H1 (cell line): ENCODE measurements at regions not wholly inside any gene's neighbourhood (a gene's known extent, or its start where the extent isn't known, plus 50 kb on each side); places are given as distances from the start of the nearest gene placed in this dataset.

Source experiments
- CTCF ChIP-seq, 3 experiments: IDR thresholded peaks; 1 replicate in 2 of 3; 2 replicates in 1 of 3; pipeline versions ENCODE4 v1.5.1 to v1.6.1; 2011; ENCODE audit warnings: low read length in 3 of 3, mild to moderate bottlenecking in 3 of 3, inconsistent platforms in 2 of 3, low read depth in 1 of 3, moderate library complexity in 1 of 3; ENCODE audit not compliant: insufficient read depth in 1 of 3; ENCODE audit errors: control extremely low read depth in 1 of 3
- EP300 ChIP-seq, 2 experiments: IDR thresholded peaks; 1 replicate in 1 of 2; 2 replicates in 1 of 2; pipeline ENCODE4 v1.6.1; 2011 to 2012; ENCODE audit warnings: low read depth in 2 of 2, low read length in 2 of 2, mild to moderate bottlenecking in 2 of 2, borderline replicate concordance in 1 of 2, inconsistent platforms in 1 of 2, moderate library complexity in 1 of 2
- HDAC2 ChIP-seq, 2 experiments: fragments of 300-600 bp in 1 of 2; sonication (generic) in 1 of 2; IDR thresholded peaks; 2 replicates each; pipeline ENCODE4 v1.6.1; 2011 to 2012; ENCODE audit warnings: low read depth in 2 of 2, low read length in 2 of 2, mild to moderate bottlenecking in 2 of 2, moderate library complexity in 2 of 2, borderline replicate concordance in 1 of 2, inconsistent platforms in 1 of 2
- KDM1A ChIP-seq: fragments of 200-600, 300-600 bp; sonication (generic); IDR thresholded peaks from 2 replicates; pipeline ENCODE4 v1.7.1; 2016; ENCODE audit warnings: mild to moderate bottlenecking, low read length, borderline replicate concordance
- PHF8 ChIP-seq: fragments of 200-600 bp; sonication (generic); conservative IDR thresholded peaks from 2 replicates; pipeline ENCODE4 v1.7.1; 2012; ENCODE audit warnings: low read depth, mild to moderate bottlenecking, inconsistent platforms, low read length, moderate library complexity
- POLR2A ChIP-seq, 2 experiments: IDR thresholded peaks; 1 replicate in 1 of 2; 2 replicates in 1 of 2; pipeline ENCODE4 v1.6.1; 2011; ENCODE audit warnings: low read depth in 2 of 2, low read length in 2 of 2, mild to moderate bottlenecking in 2 of 2; ENCODE audit errors: control extremely low read depth in 1 of 2
- RFX5 ChIP-seq: IDR thresholded peaks from 2 replicates; pipeline ENCODE4 v1.6.1; 2011; ENCODE audit warnings: low read depth, low read length, improper control_type of control experiment, borderline replicate concordance
- SIN3A ChIP-seq, 2 experiments: IDR thresholded peaks in 1 of 2; conservative IDR thresholded peaks in 1 of 2; 2 replicates each; pipeline ENCODE4 v1.6.1; 2011 to 2012; ENCODE audit warnings: low read length in 2 of 2, improper control_type of control experiment in 1 of 2, low read depth in 1 of 2, mild to moderate bottlenecking in 1 of 2
- SP1 ChIP-seq: IDR thresholded peaks from 2 replicates; pipeline ENCODE4 v1.6.1; 2011; ENCODE audit warnings: low read depth, low read length
- SUZ12 ChIP-seq: fragments of 200-600 bp; sonication (generic); IDR thresholded peaks from 2 replicates; pipeline ENCODE4 v1.6.1; 2012; ENCODE audit warnings: mild to moderate bottlenecking, inconsistent platforms, low read length, moderate library complexity, mixed read lengths
- USF2 ChIP-seq: IDR thresholded peaks from 2 replicates; pipeline ENCODE4 v1.6.1; 2011; ENCODE audit warnings: low read length, improper control_type of control experiment

- TF ChIP-seq SIN3A (conservative IDR thresholded peaks at IDR 0.05 in 1 of 2, IDR thresholded peaks at IDR 0.05 in 1 of 2; ENCODE audit: low read depth in 1 of 2, low read length in 2 of 2) = no peak
- TF ChIP-seq POLR2A (IDR thresholded peaks at IDR 0.05; ENCODE audit: control extremely low read depth in 1 of 2, low read depth in 2 of 2, low read length in 2 of 2) = no peak
- TF ChIP-seq CTCF (IDR thresholded peaks at IDR 0.05; ENCODE audit: control extremely low read depth in 1 of 3, insufficient read depth in 1 of 3, low read depth in 1 of 3, low read length in 3 of 3) = no peak
- TF ChIP-seq HDAC2 (IDR thresholded peaks at IDR 0.05; ENCODE audit: borderline replicate concordance in 1 of 2, low read depth in 2 of 2, low read length in 2 of 2) = no peak
- TF ChIP-seq EP300 (IDR thresholded peaks at IDR 0.05; ENCODE audit: borderline replicate concordance in 1 of 2, low read depth in 2 of 2, low read length in 2 of 2) = no peak
- no peak for TF ChIP-seq SUZ12
- no peak for TF ChIP-seq PHF8
- TF ChIP-seq RFX5 = no peak
- TF ChIP-seq SP1 = no peak
- TF ChIP-seq USF2 = no peak
- TF ChIP-seq KDM1A = no peak
These were observed 366.5 kb downstream of the FAT4 start for GRCh38 chr4:125681240-125681639.
